Keratinocyte (primary cell): ENCODE measurements at regions not wholly inside any gene's neighbourhood (a gene's known extent, or its start where the extent isn't known, plus 50 kb on each side); places are given as distances from the start of the nearest gene placed in this dataset.

Source experiments
- DNase-seq: peaks from one replicate; pipeline ENCODE4 v3.0.0-alpha.2; 2011; ENCODE audit warnings: low read depth, missing footprints, low spot score
- FAIRE-seq: peaks from 2 replicates; lab custom pipeline; 2011; peaks lifted over from hg19 to GRCh38; lab: Jason Lieb, UNC
- H2AFZ ChIP-seq: 2 replicates; pipeline ENCODE4 v1.6.0; 2012; ENCODE audit warnings: low read length, control low read depth, inconsistent platforms; ENCODE audit not compliant: control insufficient read depth
- H3K27ac ChIP-seq: 2 replicates; pipeline ENCODE4 v1.5.1; 2011; ENCODE audit warnings: low read length; ENCODE audit not compliant: control insufficient read depth, insufficient read depth
- H3K27me3 ChIP-seq: 3 replicates; pipeline ENCODE4 v1.6.0; 2011; ENCODE audit warnings: low read length; ENCODE audit not compliant: control insufficient read depth, insufficient read depth; ENCODE audit errors: extremely low read depth
- H3K36me3 ChIP-seq, 2 experiments: 2 replicates in 1 of 2; 3 replicates in 1 of 2; pipeline ENCODE4 v1.5.1; 2011; ENCODE audit warnings: low read length in 2 of 2, mild to moderate bottlenecking in 1 of 2; ENCODE audit not compliant: control insufficient read depth in 2 of 2, insufficient read depth in 2 of 2; ENCODE audit errors: extremely low read depth in 1 of 2
- H3K4me1 ChIP-seq: 3 replicates; pipeline ENCODE4 v1.5.1; 2011; ENCODE audit warnings: low read length; ENCODE audit not compliant: control insufficient read depth, insufficient read depth; ENCODE audit errors: extremely low read depth
- H3K4me2 ChIP-seq: 3 replicates; pipeline ENCODE4 v1.6.0; 2011; ENCODE audit warnings: low read depth, low read length; ENCODE audit not compliant: control insufficient read depth, insufficient read depth; ENCODE audit errors: extremely low read depth
- H3K4me3 ChIP-seq, 3 experiments: fragments of 200-600 bp in 1 of 3; sonication (generic) in 1 of 3; 2 replicates in 2 of 3; 3 replicates in 1 of 3; pipeline ENCODE4 v1.5.1; 2011 to 2016; ENCODE audit warnings: low read length in 3 of 3, mild to moderate bottlenecking in 3 of 3, control low read depth in 2 of 3, inconsistent platforms in 1 of 3, low read depth in 1 of 3, mixed read lengths in 1 of 3, mixed run types in 1 of 3, moderate library complexity in 1 of 3; ENCODE audit not compliant: control insufficient read depth in 2 of 3, insufficient read depth in 2 of 3; ENCODE audit errors: extremely low read depth in 1 of 3
- H3K79me2 ChIP-seq: 2 replicates; pipeline ENCODE4 v1.6.0; 2012; ENCODE audit warnings: low read length; ENCODE audit not compliant: control insufficient read depth, insufficient read depth
- H3K9ac ChIP-seq: 3 replicates; pipeline ENCODE4 v1.6.0; 2011; ENCODE audit warnings: low read length; ENCODE audit not compliant: control insufficient read depth, insufficient read depth; ENCODE audit errors: extremely low read depth
- H3K9me1 ChIP-seq: 3 replicates; pipeline ENCODE4 v1.6.0; 2011; ENCODE audit warnings: low read length; ENCODE audit not compliant: control insufficient read depth, insufficient read depth; ENCODE audit errors: extremely low read depth
- H3K9me3 ChIP-seq: 2 replicates; pipeline ENCODE4 v1.5.1; 2012; ENCODE audit warnings: low read depth, low read length; ENCODE audit not compliant: control insufficient read depth
- H4K20me1 ChIP-seq: 3 replicates; pipeline ENCODE4 v1.6.0; 2011; ENCODE audit warnings: low read length; ENCODE audit not compliant: control insufficient read depth, insufficient read depth; ENCODE audit errors: extremely low read depth
- EZH2 ChIP-seq: IDR thresholded peaks from one replicate; pipeline ENCODE4 v1.6.1; 2012; ENCODE audit warnings: inconsistent platforms, mild to moderate bottlenecking, low read length, moderate library complexity
- dilution Hi-C: fragments of 300-500 bp; cut with MboI; formaldehyde crosslinking; loops from one replicate; pipeline ENCODE4 v1.7.0; 2020; ENCODE audit warnings: low sequenced_read_pairs; ENCODE audit not compliant: extremely low pct_ligation_motif_present
- TF ChIP-seq, protein P1 (sequence below), 3 experiments: IDR thresholded peaks in 1 of 3; conservative IDR thresholded peaks in 1 of 3; optimal IDR thresholded peaks in 1 of 3; 2 replicates in 2 of 3; 3 replicates in 1 of 3; pipeline versions ENCODE3 to v1.5.1; 2011; ENCODE audit warnings: low read length in 3 of 3, mild to moderate bottlenecking in 3 of 3, moderate library complexity in 2 of 3, control low read depth in 1 of 3, inconsistent platforms in 1 of 3; ENCODE audit not compliant: insufficient read depth in 2 of 3; ENCODE audit errors: extremely low read depth in 1 of 3

DNA sequence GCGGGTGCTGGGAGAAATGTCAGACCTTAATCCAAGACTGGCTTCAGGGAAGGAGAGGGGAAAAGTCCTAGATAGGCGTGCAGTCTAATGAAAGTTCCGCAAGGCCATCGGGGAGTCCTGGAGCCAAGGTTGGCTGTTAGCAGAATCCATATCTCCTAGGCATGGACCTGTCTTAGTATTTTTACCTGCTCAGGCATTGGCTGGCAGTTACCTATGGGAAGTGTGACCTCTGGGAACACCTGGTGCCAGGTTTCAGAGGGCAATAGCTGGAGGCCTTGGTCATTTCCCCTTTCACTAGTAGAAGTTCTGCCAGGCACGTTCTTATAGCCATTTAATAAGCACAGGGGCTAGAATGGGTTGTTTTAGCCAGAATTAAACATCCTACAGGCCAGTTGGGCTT lies 330.8 kb upstream of the SEMA6D start:
- no peak overlapping the region for H3K4me3 ChIP-seq
- dilution Hi-C loops: no loop called here
- H3K9ac ChIP-seq: no peak overlapping the region
- H2AFZ ChIP-seq: no peak overlapping the region
- no peaks in the 10 kb centered on the region for H3K9me3 ChIP-seq
- no peaks in the 10 kb centered on the region for H4K20me1 ChIP-seq
- no peaks in the 10 kb centered on the region for H3K27me3 ChIP-seq
- no peaks in the 10 kb centered on the region for H3K79me2 ChIP-seq
- DNase-seq (no peak), FAIRE-seq (no peak)
- no peak overlapping the region for H3K27ac ChIP-seq
- no peak overlapping the region for H3K4me2 ChIP-seq
- H3K36me3 ChIP-seq: no peaks in the 10 kb centered on the region
- no peaks in the 10 kb centered on the region for H3K9me1 ChIP-seq
- H3K4me1 ChIP-seq: peaks cover 17% of the 10 kb centered on the region
- TF ChIP-seq EZH2: no peak
- TF ChIP-seq, protein P1, sequence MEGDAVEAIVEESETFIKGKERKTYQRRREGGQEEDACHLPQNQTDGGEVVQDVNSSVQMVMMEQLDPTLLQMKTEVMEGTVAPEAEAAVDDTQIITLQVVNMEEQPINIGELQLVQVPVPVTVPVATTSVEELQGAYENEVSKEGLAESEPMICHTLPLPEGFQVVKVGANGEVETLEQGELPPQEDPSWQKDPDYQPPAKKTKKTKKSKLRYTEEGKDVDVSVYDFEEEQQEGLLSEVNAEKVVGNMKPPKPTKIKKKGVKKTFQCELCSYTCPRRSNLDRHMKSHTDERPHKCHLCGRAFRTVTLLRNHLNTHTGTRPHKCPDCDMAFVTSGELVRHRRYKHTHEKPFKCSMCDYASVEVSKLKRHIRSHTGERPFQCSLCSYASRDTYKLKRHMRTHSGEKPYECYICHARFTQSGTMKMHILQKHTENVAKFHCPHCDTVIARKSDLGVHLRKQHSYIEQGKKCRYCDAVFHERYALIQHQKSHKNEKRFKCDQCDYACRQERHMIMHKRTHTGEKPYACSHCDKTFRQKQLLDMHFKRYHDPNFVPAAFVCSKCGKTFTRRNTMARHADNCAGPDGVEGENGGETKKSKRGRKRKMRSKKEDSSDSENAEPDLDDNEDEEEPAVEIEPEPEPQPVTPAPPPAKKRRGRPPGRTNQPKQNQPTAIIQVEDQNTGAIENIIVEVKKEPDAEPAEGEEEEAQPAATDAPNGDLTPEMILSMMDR (optimal IDR thresholded peaks at IDR 0.05 in 1 of 3, IDR thresholded peaks at IDR 0.05 in 1 of 3, conservative IDR thresholded peaks at IDR 0.05 in 1 of 3; ENCODE audit: extremely low read depth in 1 of 3, insufficient read depth in 2 of 3, low read length in 3 of 3): no peak

DNA sequence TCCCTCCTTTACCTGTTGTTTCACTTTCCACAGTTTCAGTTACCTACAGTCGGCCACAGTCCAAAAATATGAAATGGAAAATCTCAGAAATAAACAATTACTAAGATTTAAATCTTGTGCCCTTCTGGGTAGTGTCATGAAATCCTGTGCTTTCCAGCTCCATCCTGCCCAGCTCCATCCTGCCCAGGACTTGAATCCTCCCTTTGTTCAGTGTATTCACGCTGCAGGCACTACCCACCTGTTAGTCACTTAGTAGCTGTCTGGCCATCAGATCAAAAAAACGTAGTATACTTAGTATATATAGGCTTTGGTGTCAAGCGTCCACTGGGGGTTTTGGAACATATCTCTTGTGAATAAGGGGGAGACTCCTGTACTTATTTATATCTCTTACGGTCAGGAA lies 329.0 kb upstream of the SEMA6D start:
- no peak for TF ChIP-seq EZH2
- TF ChIP-seq, protein P1 (optimal IDR thresholded peaks at IDR 0.05 in 1 of 3, IDR thresholded peaks at IDR 0.05 in 1 of 3, conservative IDR thresholded peaks at IDR 0.05 in 1 of 3; ENCODE audit: extremely low read depth in 1 of 3, insufficient read depth in 2 of 3, low read length in 3 of 3): no peak
- Histone ChIP-seq H3K4me1 (peaks cover 13% of the 10 kb centered on the region), H3K9me1 (no peaks in the 10 kb centered on the region), H3K36me3 (no peaks in the 10 kb centered on the region), H3K79me2 (no peaks in the 10 kb centered on the region), H3K4me2 (no peak overlapping the region), H4K20me1 (no peaks in the 10 kb centered on the region), H3K9me3 (no peaks in the 10 kb centered on the region), H3K4me3 (no peak overlapping the region), H3K9ac (no peak overlapping the region), H2AFZ (peak overlapping the region; percentile 16), H3K27me3 (no peaks in the 10 kb centered on the region), H3K27ac (no peak overlapping the region)
- FAIRE-seq (peak; percentile 68), DNase-seq (no peak)
- dilution Hi-C loops: no loop called here
